GF-D8 (cell line): ENCODE measurements at regions not wholly inside any gene's neighbourhood (a gene's known extent, or its start where the extent isn't known, plus 50 kb on each side); places are given as distances from the start of the nearest gene placed in this dataset.
"Not testable (repeated sequence)": the region's sequence is repeated elsewhere in the genome, so short reads cannot be mapped to it uniquely, and the experiment has no call there.

Experiments
- DNase-seq: peaks from one replicate; lab custom pipeline; 2025; lab: John Stamatoyannopoulos, UW

GRCh38 chr1:80531182-80531581 is 1269.6 kb upstream of the ADGRL2 start:
- DNase-seq = no peak

- no peak for DNase-seq
Observed at GRCh38 chr1:80529546-80529945, 1271.2 kb upstream of the ADGRL2 start.

GRCh38 chr1:80523861-80524260 is 1276.9 kb upstream of the ADGRL2 start:
- DNase-seq = no peak

DNA sequence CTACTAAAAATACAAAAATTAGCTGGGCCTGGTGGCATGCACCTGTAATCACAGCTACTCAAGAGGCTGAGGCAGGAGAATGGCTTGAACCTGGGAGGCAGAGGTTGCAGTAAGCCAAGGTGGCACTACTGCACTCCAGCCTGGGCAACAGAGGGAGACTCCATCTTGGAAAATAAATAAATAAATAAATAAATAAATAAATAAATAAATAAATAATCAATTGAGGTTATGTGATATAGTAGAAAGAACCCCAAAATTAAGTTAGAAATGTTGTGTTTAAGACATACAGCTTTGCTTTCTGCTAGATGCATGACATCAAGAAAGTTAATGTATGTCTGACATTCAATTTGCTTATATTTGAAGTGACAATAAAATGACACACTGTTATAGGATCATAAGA is 1277.7 kb upstream of the ADGRL2 start:
- DNase-seq = not testable (repeated sequence)

DNA sequence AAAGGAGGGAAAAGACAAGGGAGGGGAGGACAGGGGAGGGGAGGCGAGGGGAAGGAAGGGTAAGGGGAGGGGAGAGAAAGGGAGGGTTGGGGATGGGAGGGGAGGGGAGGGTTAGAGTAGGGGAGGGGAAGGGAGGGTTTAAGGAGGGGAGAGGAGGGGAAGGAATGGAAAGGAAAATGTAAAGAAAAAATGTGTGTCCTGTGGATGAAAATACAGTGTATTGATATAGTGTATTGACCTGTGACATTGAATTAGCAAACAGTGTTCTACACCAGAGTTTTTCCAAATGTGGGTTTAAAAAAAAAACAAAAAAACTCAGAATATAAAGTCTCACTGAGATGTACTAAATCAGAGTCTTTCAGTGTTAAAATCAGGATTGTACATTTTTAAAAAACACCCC is 1279.8 kb upstream of the ADGRL2 start:
- DNase-seq = no peak

DNA sequence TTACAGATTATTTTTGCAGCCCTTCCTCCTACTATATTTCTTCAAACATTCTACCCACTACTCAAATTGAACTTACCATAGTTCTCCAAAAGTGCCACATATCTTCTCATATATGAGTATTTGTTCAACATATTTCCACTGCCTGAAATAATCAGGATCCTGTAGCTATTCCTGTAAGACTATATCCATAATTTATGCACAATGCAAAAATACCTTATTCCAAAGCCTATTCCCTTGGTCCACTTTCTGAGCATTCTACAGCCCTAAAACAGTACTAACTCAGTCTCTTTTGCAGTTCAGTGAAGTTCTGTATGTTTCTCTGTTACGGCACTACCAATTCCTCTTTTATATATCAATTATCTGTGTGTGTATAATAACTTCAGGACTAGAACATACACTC is 1283.7 kb upstream of the ADGRL2 start:
- no peak for DNase-seq

GRCh38 chr1:80509965-80510522 is 1290.7 kb upstream of the ADGRL2 start:
- no peak for DNase-seq

DNA sequence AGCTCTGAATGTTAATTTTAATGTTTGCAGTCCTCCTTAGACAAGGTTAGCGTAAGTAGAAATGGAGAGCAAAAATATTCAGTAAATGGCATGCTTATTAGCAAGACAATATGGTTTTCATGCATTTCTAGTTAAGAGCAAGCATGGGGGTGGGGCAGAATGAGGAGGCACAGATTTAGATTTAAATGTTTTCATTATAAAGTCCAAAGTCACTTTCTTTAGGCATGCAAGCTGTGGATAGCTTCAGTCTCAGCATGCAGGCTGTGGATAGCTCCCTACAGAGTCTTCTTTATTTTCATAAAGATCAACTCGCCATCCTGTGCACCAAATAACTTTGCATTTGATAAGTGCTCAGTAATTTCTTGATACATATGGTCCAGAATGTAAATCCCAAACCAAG is 1294.5 kb upstream of the ADGRL2 start:
- DNase-seq = no peak

DNA sequence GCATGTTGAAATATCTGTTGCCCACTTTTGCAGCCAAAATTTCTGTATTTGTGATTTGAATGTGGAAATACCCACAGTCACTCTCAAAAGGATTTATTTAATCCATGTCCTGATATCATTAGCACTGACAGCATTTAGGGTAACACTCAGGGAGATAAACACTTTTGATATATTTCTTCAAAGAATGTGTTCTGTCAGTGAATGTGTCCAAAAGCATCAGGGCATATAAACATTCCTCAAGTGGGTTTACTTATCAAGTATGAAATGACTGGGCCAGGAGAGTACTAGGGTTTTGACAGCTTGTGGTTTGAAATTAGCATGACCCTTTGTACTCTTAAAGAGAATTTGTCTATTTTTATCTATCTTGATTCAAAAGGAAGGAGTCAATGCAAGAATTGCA is 1302.1 kb upstream of the ADGRL2 start:
- no peak for DNase-seq

DNA sequence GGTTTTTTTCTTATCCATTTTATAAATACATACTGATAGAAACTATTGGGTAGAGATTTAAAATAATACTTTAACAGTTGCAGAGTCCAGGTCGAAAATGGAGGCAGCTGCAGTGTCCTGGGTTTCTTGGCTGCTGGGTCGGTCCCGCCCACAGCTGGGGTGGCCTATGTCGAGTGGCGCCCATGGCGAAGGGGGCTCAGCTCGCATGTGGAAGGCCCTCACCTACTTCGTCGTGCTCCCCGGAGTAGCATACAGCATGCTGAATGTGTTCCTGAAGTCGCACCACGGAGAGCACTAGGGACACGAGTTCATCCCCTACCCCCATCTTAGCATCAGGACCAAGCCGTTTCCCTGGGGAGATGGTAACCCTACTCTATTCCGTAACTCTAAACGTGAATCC is 1304.9 kb upstream of the ADGRL2 start:
- no peak for DNase-seq

DNA sequence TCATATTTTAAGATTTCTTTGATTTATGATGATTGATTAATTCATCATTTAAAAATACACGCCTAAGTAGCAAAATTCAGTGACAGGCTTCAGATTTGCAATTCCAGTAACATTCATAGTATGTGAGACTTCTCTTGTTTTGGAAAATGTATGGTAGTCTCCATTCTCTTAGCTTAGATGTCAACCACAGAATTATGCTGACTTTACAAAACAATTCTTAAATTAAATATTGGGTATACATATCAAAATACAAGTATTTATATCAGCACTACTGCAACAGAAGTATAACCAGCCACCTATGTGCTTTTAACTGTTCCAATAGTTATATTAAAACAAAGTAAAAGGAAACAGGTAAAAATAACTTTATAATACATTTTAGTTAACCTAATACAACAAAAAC is 1328.6 kb upstream of the ADGRL2 start:
- DNase-seq = no peak

- DNase-seq = no peak
Observed at GRCh38 chr1:80468356-80468755, 1332.4 kb upstream of the ADGRL2 start.

DNA sequence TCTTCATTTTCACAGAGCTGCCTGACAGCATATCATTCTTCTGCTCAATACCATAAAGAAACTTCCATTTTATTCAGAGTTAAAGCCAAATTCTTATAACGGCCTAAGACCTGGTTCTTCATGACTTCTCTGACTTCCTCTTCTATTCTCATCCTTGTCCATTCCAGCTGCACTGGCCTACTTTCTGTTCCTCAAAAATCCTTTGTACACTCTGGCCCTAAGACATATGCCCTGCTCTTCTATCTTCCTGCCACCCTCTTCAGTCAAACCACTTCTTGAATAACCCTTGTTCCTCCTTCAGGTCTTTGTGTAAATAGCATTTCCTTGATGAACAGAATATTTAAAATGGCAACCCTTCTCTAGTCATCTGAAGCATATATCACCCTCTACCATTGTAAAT is 1338.7 kb upstream of the ADGRL2 start:
- no peak for DNase-seq

GRCh38 chr1:80457409-80457808 is 1343.3 kb upstream of the ADGRL2 start:
- DNase-seq = no peak

DNA sequence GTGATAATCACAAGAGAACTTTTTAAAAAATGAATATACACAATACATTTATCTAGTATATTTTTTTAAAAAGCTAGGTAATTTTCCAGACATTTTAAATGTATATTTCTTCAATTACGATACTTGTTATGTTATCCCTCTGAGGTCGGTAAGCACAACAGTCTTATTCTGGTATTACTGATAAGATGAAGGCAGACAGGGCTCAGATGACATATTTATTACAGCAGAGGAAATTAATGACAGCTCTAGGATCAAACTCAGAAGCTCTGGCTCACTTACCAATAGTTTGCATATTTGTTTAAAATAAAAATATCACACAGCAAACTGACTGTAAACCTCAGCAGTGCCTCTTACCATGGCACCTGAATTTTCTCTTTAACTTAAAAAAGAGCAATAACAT is 1347.0 kb upstream of the ADGRL2 start:
- no peak for DNase-seq

GRCh38 chr1:80450711-80451110 is 1350.0 kb upstream of the ADGRL2 start:
- DNase-seq = no peak

DNA sequence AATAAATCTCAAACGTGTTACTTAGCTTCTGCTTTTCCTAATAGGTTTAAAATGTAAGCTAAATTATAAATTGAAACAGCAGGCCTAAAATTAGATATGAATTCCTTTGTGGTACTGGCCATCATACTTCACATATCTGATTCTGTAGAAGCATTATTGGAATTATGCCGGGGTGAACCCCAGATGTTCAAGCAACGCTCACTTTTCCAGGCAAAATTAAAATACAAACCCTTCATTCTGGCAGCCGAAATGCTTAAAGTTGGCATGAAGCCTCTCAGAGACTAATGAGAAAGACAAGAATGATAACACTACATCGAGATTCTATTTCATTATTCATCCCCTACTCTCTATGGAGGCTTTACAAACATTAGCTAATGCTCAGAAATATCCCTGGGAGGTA is 1352.7 kb upstream of the ADGRL2 start:
- DNase-seq = no peak

- no peak for DNase-seq
Observed at GRCh38 chr1:80447526-80447925, 1353.2 kb upstream of the ADGRL2 start.

GRCh38 chr1:80445033-80445432 is 1355.7 kb upstream of the ADGRL2 start:
- DNase-seq = no peak

DNA sequence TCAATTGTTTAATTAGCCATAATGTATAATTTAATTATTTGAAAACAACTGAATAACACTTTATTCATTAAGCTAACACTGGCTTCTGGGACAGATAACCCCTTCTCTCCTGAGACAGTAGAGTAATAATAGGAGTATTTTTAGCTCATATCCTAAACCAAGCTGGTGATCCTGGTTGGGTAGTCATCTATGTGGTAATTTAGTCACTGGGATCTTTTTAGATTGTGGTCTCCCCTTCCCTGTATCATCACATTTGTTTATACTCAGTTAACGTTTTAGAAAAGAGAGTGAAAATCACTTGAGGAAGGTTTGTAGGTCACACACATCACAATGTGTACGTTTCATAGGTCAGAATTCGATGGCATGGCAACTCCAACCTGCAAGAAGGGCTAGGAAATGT is 1356.6 kb upstream of the ADGRL2 start:
- no peak for DNase-seq

- DNase-seq = no peak
Observed at GRCh38 chr1:80441664-80442063, 1359.1 kb upstream of the ADGRL2 start.

- DNase-seq = no peak
Observed at GRCh38 chr1:80436851-80437250, 1363.9 kb upstream of the ADGRL2 start.

GRCh38 chr1:80427881-80428280 is 1372.9 kb upstream of the ADGRL2 start:
- no peak for DNase-seq

DNA sequence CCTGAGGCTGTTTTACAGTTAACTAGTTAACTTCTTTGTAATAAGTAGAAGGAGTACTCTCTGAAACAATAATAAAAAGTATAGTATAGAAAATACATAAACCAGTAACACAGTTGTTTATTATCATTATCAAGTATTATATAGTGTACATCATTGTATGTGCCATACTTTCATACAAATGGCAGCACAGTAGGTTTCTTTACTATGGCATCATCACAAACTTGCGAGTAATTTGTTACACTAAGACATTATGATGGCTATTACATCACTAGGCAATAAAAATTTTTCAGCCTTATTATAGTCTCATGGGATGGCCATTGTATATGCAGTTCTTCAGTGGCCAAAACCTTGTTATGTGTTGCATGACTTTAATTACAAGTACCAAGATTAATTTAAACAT is 1376.5 kb upstream of the ADGRL2 start:
- no peak for DNase-seq

DNA sequence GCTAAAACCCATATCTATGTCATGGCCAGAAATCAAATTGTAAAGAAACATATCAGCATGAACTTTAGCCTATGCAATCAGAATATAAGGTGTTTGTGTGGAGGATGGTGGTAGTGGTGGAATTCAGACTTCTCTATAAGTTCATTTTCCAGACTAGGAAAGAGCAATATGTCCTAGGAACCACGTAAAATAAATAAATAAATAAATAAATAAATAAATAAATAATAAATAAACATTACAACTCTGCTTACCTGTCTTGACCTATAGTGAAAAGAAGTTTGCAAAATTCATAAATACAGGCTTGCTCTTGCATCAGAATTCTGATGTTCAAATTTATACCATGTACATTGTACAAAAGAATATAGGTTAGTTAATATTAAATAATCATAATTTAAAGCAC is 1382.6 kb upstream of the ADGRL2 start:
- DNase-seq = no peak
